ENCODE measurements at regions not wholly inside any gene's neighbourhood (a gene's known extent, or its start where the extent isn't known, plus 50 kb on each side); places are given as distances from the start of the nearest gene placed in this dataset.

GRCh38 chr13:58985845-58986244, 1177.9 kb downstream of the DIAPH3 start:
- FAIRE-seq (no peak), DNase-seq (ENCODE audit: insufficient read length) (no peak)
- no peak for TF ChIP-seq POLR2A (IDR thresholded peaks at IDR 0.05; ENCODE audit: low read depth, low read length)
- no peak for TF ChIP-seq POLR2AphosphoS5 (IDR thresholded peaks at IDR 0.05; ENCODE audit: low read depth, low read length)
- TF ChIP-seq TAF1 (IDR thresholded peaks at IDR 0.05; ENCODE audit: borderline replicate concordance, low read depth, low read length), result no peak

DNA sequence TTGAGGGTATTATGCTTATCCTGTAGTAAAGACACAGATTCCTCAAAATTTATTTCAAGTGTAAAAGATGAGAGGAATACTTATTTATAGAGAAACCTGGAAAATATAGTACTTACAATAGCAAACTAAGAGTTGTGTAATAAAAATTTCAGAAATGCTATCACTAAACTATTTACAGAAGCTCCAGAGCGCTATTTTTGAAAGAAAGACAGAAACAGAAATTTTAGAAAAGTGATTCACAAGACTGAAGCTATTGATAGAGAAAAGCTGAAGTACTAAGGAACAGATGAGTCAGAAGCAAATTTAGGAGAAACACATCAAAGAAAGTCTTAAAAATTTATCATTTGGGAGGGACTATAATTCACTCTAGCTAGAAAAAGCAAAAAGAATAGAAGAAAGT, 1174.2 kb downstream of the DIAPH3 start:
- FAIRE-seq, result no peak
- TF ChIP-seq TAF1 (IDR thresholded peaks at IDR 0.05; ENCODE audit: borderline replicate concordance, low read depth, low read length) (no peak), POLR2A (IDR thresholded peaks at IDR 0.05; ENCODE audit: low read depth, low read length) (no peak), POLR2AphosphoS5 (IDR thresholded peaks at IDR 0.05; ENCODE audit: low read depth, low read length) (no peak)
- no peak for DNase-seq (ENCODE audit: insufficient read length)

DNA sequence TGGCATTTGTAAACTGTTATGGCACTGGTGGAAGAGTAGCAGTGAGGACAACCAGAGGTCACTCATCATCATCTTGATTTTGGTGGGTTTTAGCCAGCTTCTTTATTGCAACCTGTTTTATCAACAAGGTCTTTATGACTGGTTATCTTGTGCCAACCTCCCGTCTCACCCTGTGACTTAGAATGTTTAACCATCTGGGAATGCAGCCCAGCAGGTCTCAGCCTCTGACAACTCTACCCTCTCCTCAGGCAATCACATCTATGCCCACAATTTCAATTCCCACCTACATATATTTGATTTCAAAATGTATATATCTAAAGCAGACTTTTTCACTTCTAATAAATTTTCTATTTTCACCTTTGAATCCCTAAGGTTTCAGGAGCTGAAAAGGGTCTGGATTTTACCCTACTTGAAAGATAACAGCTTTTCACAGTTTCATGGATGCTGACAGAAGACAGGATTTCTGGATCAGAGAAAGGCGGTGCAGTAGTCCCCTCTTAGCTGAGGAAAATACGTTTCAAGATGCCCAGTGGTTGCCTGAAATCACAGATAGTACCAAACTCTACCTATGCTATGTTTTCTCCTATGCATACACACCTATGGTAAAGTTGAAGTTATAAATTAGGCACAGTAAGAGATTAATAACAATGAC, 1171.8 kb downstream of the DIAPH3 start:
- no peak for FAIRE-seq
- DNase-seq (ENCODE audit: insufficient read length), result no peak
- TF ChIP-seq TAF1 (IDR thresholded peaks at IDR 0.05; ENCODE audit: borderline replicate concordance, low read depth, low read length), result no peak
- TF ChIP-seq POLR2A (IDR thresholded peaks at IDR 0.05; ENCODE audit: low read depth, low read length), result no peak
- TF ChIP-seq POLR2AphosphoS5 (IDR thresholded peaks at IDR 0.05; ENCODE audit: low read depth, low read length), result no peak

GRCh38 chr13:58992478-58993042, 1171.2 kb downstream of the DIAPH3 start:
- TF ChIP-seq POLR2AphosphoS5 (IDR thresholded peaks at IDR 0.05; ENCODE audit: low read depth, low read length) (no peak), POLR2A (IDR thresholded peaks at IDR 0.05; ENCODE audit: low read depth, low read length) (no peak), TAF1 (IDR thresholded peaks at IDR 0.05; ENCODE audit: borderline replicate concordance, low read depth, low read length) (no peak)
- FAIRE-seq, result no peak
- DNase-seq (ENCODE audit: insufficient read length), result no peak

GRCh38 chr13:58994077-58994476, 1169.7 kb downstream of the DIAPH3 start:
- no peak for FAIRE-seq
- DNase-seq (ENCODE audit: insufficient read length), result no peak
- no peak for TF ChIP-seq POLR2AphosphoS5 (IDR thresholded peaks at IDR 0.05; ENCODE audit: low read depth, low read length)
- TF ChIP-seq POLR2A (IDR thresholded peaks at IDR 0.05; ENCODE audit: low read depth, low read length), result no peak
- TF ChIP-seq TAF1 (IDR thresholded peaks at IDR 0.05; ENCODE audit: borderline replicate concordance, low read depth, low read length), result no peak

- no peak for TF ChIP-seq POLR2A (IDR thresholded peaks at IDR 0.05; ENCODE audit: low read depth, low read length)
- TF ChIP-seq TAF1 (IDR thresholded peaks at IDR 0.05; ENCODE audit: borderline replicate concordance, low read depth, low read length), result no peak
- TF ChIP-seq POLR2AphosphoS5 (IDR thresholded peaks at IDR 0.05; ENCODE audit: low read depth, low read length), result no peak
- DNase-seq (ENCODE audit: insufficient read length), result no peak
- FAIRE-seq, result no peak
Measured at GRCh38 chr13:58994777-58995176, 1169.0 kb downstream of the DIAPH3 start.

GRCh38 chr13:58998716-58999115, 1165.0 kb downstream of the DIAPH3 start:
- DNase-seq (ENCODE audit: insufficient read length), result no peak
- no peak for TF ChIP-seq TAF1 (IDR thresholded peaks at IDR 0.05; ENCODE audit: borderline replicate concordance, low read depth, low read length)
- TF ChIP-seq POLR2AphosphoS5 (IDR thresholded peaks at IDR 0.05; ENCODE audit: low read depth, low read length), result no peak
- no peak for TF ChIP-seq POLR2A (IDR thresholded peaks at IDR 0.05; ENCODE audit: low read depth, low read length)
- no peak for FAIRE-seq

GRCh38 chr13:58999851-59000250, 1163.9 kb downstream of the DIAPH3 start:
- TF ChIP-seq TAF1 (IDR thresholded peaks at IDR 0.05; ENCODE audit: borderline replicate concordance, low read depth, low read length), result no peak
- no peak for TF ChIP-seq POLR2AphosphoS5 (IDR thresholded peaks at IDR 0.05; ENCODE audit: low read depth, low read length)
- no peak for TF ChIP-seq POLR2A (IDR thresholded peaks at IDR 0.05; ENCODE audit: low read depth, low read length)
- no peak for FAIRE-seq

GRCh38 chr13:59000770-59001169, 1163.0 kb downstream of the DIAPH3 start:
- FAIRE-seq (no peak), DNase-seq (ENCODE audit: insufficient read length) (no peak)
- no peak for TF ChIP-seq POLR2AphosphoS5 (IDR thresholded peaks at IDR 0.05; ENCODE audit: low read depth, low read length)
- no peak for TF ChIP-seq TAF1 (IDR thresholded peaks at IDR 0.05; ENCODE audit: borderline replicate concordance, low read depth, low read length)
- no peak for TF ChIP-seq POLR2A (IDR thresholded peaks at IDR 0.05; ENCODE audit: low read depth, low read length)

More at GRCh38 chr13:58999851-59000250, 1163.9 kb downstream of the DIAPH3 start:
- no peak for DNase-seq (ENCODE audit: insufficient read length)

DNA sequence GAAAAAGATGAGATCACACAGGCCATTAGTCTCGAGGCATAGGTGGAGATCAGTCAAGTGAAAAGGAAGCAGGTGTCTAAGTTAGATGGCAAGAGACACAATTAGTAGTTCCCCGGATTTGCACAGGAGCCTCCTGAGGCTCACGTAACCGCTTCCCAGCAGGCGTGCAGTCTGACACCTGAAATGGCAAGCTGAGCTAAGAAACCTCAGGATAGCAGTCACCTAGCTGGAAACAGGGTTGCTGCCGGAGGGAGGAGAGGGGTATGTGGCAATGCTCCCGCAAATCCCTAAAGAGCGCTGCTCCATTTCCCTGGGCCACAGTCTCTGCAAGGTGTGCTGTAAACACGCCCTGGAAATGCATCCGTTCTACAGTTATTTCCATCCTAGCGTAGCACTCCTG, 1151.0 kb downstream of the DIAPH3 start:
- FAIRE-seq, result no peak
- no peak for DNase-seq (ENCODE audit: insufficient read length)
- TF ChIP-seq TAF1 (IDR thresholded peaks at IDR 0.05; ENCODE audit: borderline replicate concordance, low read depth, low read length) (no peak), POLR2A (IDR thresholded peaks at IDR 0.05; ENCODE audit: low read depth, low read length) (no peak), POLR2AphosphoS5 (IDR thresholded peaks at IDR 0.05; ENCODE audit: low read depth, low read length) (no peak)

DNA sequence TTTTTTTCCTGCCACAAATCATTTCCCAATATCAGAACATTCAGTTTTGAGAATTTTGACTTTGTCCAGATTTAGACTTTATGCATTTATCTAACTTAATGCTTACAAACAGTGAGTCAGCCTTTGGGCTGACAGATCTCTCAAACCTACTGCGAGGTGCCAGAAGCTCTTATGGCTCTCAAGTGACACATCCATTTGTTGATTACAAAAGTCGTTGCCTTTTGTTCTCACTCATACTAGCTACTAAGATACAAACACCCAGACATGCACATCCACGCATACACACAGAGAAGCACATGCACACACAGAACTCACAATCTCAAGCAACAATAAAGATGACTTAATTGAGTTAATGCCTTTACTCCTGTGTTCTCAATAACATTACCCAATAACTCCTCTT, 1147.5 kb downstream of the DIAPH3 start:
- DNase-seq (ENCODE audit: insufficient read length) (no peak), FAIRE-seq (no peak)
- TF ChIP-seq POLR2A (IDR thresholded peaks at IDR 0.05; ENCODE audit: low read depth, low read length), result no peak
- no peak for TF ChIP-seq POLR2AphosphoS5 (IDR thresholded peaks at IDR 0.05; ENCODE audit: low read depth, low read length)
- no peak for TF ChIP-seq TAF1 (IDR thresholded peaks at IDR 0.05; ENCODE audit: borderline replicate concordance, low read depth, low read length)

DNA sequence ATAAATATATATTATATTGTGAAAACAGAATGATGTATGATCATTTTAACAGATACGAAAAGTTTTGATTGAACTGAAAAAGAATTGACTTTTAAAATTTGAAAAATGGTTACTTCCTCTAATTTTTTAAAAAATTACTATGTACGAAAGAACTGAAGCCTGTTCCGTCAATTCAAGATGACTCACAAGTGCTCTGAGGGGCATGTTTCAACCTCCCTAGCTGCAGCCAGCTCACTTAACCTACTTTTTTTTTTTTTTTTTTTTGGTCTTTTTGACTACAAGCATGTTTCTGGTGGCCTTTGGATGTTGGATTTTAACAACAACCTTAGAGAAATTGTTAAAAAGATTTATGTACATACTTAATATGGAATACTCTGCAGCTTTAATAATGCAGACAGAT, 1139.3 kb downstream of the DIAPH3 start:
- no peak for FAIRE-seq
- no peak for TF ChIP-seq POLR2A (IDR thresholded peaks at IDR 0.05; ENCODE audit: low read depth, low read length)
- no peak for DNase-seq (ENCODE audit: insufficient read length)

All from GM12892 (cell line).